B cell (primary cell): ENCODE measurements at regions not wholly inside any gene's neighbourhood (a gene's known extent, or its start where the extent isn't known, plus 50 kb on each side); places are given as distances from the start of the nearest gene placed in this dataset.

ENCODE experiments used
- ATAC-seq: fragments of 200-7000 bp; cut with Tn5 transposase; one replicate; pipeline ENCODE4 v1.10.0; 2021; ENCODE audit warnings: low read depth, mild to moderate bottlenecking, moderate number of reproducible peaks, moderate library complexity
- CTCF ChIA-PET: fragments of 350-600 bp; sonication (Branson Sonifier 250); formaldehyde crosslinking; loops from one replicate; lab custom pipeline; 2021; ENCODE audit warnings: antibody characterized with exemption, inconsistent platforms; lab: Charles Lee
- POLR2A ChIA-PET: fragments of 350-600 bp; sonication (Branson Sonifier 250); formaldehyde crosslinking; loops from one replicate; lab custom pipeline; 2021; ENCODE audit warnings: antibody characterized with exemption; lab: Charles Lee
- DNase-seq: peaks from one replicate; pipeline ENCODE4 v3.0.0; 2013
- H2AFZ ChIP-seq: 2 replicates; pipeline ENCODE4 v1.6.1; 2012; ENCODE audit warnings: mild to moderate bottlenecking, low read depth, low read length; ENCODE audit not compliant: insufficient read depth, poor library complexity, severe bottlenecking
- H3K27ac ChIP-seq, 2 donors: 1 replicate in 1 of 2; 2 replicates in 1 of 2; pipeline ENCODE4 v1.5.1; 2012 to 2013; ENCODE audit warnings: low read length in 2 of 2, mild to moderate bottlenecking in 2 of 2, moderate library complexity in 1 of 2
- H3K27me3 ChIP-seq, 4 experiments: fragments of 200-600 bp in 1 of 4; sonication (generic) in 1 of 4; replicated peaks in 1 of 4; 1 replicate in 2 of 4; 2 replicates in 2 of 4; pipeline versions ENCODE4 v1.6.1 to v1.7.0; 2013 to 2016; ENCODE audit warnings: low read length in 3 of 4, mild to moderate bottlenecking in 2 of 4, mixed read lengths in 1 of 4, moderate library complexity in 1 of 4; ENCODE audit not compliant: insufficient read depth in 4 of 4, control insufficient read depth in 3 of 4; ENCODE audit errors: control extremely low read depth in 1 of 4
- H3K36me3 ChIP-seq, 2 experiments: replicated peaks in 1 of 2; 1 replicate in 1 of 2; 2 replicates in 1 of 2; pipeline versions ENCODE4 v1.6.1 to v1.7.1; 2013; ENCODE audit warnings: low read length in 1 of 2; ENCODE audit not compliant: insufficient read depth in 2 of 2, control insufficient read depth in 1 of 2; ENCODE audit errors: control extremely low read depth in 1 of 2, extremely low read depth in 1 of 2
- H3K4me1 ChIP-seq, 2 donors: fragments of 200-600 bp in 1 of 2; sonication (generic) in 1 of 2; 1 replicate in 1 of 2; 2 replicates in 1 of 2; pipeline versions ENCODE4 v1.5.1 to v1.6.1; 2013 to 2017; ENCODE audit warnings: low read length in 2 of 2; ENCODE audit not compliant: control insufficient read depth in 2 of 2, insufficient read depth in 2 of 2
- H3K4me2 ChIP-seq: replicated peaks from 2 replicates; pipeline ENCODE3; 2012; ENCODE audit warnings: mild to moderate bottlenecking, low read depth, low read length; ENCODE audit not compliant: poor library complexity, severe bottlenecking
- H3K4me3 ChIP-seq, 5 experiments: fragments of 200-600 bp in 1 of 5; sonication (generic) in 1 of 5; 1 replicate in 3 of 5; 2 replicates in 2 of 5; pipeline versions ENCODE4 v1.5.1 to v1.7.0; 2011 to 2016; ENCODE audit warnings: low read length in 4 of 5, mild to moderate bottlenecking in 4 of 5, low read depth in 2 of 5, control low read depth in 1 of 5, moderate library complexity in 1 of 5; ENCODE audit not compliant: insufficient read depth in 1 of 5; ENCODE audit errors: control extremely low read depth in 1 of 5, extremely low read depth in 1 of 5
- H3K79me2 ChIP-seq: fragments of 200-600 bp; sonication (generic); one replicate; pipeline ENCODE4 v1.6.0; 2016; ENCODE audit warnings: low read length; ENCODE audit not compliant: control insufficient read depth, insufficient read depth
- H3K9ac ChIP-seq: fragments of 200-600 bp; sonication (generic); 2 replicates; pipeline ENCODE4 v1.6.1; 2017; ENCODE audit warnings: mild to moderate bottlenecking, low read length, moderate library complexity
- H3K9me3 ChIP-seq, 3 donors: one replicate each; pipeline versions ENCODE4 v1.6.1 to v1.7.1; 2013; ENCODE audit warnings: low read length in 2 of 3; ENCODE audit not compliant: control insufficient read depth in 2 of 3, insufficient read depth in 1 of 3; ENCODE audit errors: control extremely low read depth in 1 of 3
- H4K20me1 ChIP-seq: 2 replicates; pipeline ENCODE4 v1.6.0; 2012; ENCODE audit warnings: mild to moderate bottlenecking, low read length; ENCODE audit not compliant: insufficient read depth, control insufficient read depth, poor library complexity, severe bottlenecking
- H3K27ac Mint-ChIP-seq: one replicate; pipeline ENCODE4 v1.8.0; 2021; ENCODE audit warnings: mixed read lengths
- H3K27me3 Mint-ChIP-seq: one replicate; pipeline ENCODE4 v1.8.0; 2021; ENCODE audit warnings: mixed read lengths
- H3K4me1 Mint-ChIP-seq: one replicate; pipeline ENCODE4 v1.8.0; 2021; ENCODE audit warnings: mixed read lengths
- H3K4me3 Mint-ChIP-seq: one replicate; pipeline ENCODE4 v1.8.0; 2021; ENCODE audit warnings: mixed read lengths
- H3K9me3 Mint-ChIP-seq: one replicate; pipeline ENCODE4 v1.8.0; 2022; ENCODE audit warnings: mixed read lengths; ENCODE audit not compliant: insufficient read depth
- CTCF ChIP-seq: fragments of 200-600 bp; IDR thresholded peaks from one replicate; pipeline ENCODE4 v1.8.0; 2022; ENCODE audit warnings: antibody characterized with exemption, mild to moderate bottlenecking
- EZH2 ChIP-seq: IDR thresholded peaks from 2 replicates; pipeline ENCODE4 v1.6.1; 2012; ENCODE audit warnings: borderline replicate concordance, low read depth, mild to moderate bottlenecking, moderate library complexity, low read length; ENCODE audit not compliant: insufficient read depth, poor library complexity, severe bottlenecking
- WGBS: methylation state at CpG from one replicate; pipeline ENCODE4 v1.1.5; 2013; ENCODE audit warnings: missing lambda C conversion rate; ENCODE audit not compliant: insufficient coverage; 5-methylcytosine and 5-hydroxymethylcytosine counted together
- intact Hi-C: fragments of 100-400 bp; cut with micrococcal nuclease; formaldehyde crosslinking; loops from one replicate; pipeline ENCODE4 v1.10.0; 2022

- DNase-seq (no peak), ATAC-seq (no peak)
- TF ChIP-seq CTCF (no peak), EZH2 (no peak)
- no peaks in the 10 kb centered on the region for H3K9me3 Mint-ChIP-seq
- H3K27ac ChIP-seq: no peak overlapping the region
- H3K27me3 ChIP-seq: no peaks in the 10 kb centered on the region
- H3K4me3 ChIP-seq: no peak overlapping the region
- peaks cover 16% of the 10 kb centered on the region for H3K27me3 Mint-ChIP-seq
- no peaks in the 10 kb centered on the region for H3K79me2 ChIP-seq
- intact Hi-C loops: loop anchor here (1.0 kb wide), 1 partner anchor 145 kb away; no protein-coding TSS in a partner anchor
- H3K4me1 Mint-ChIP-seq: peaks cover 5% of the 10 kb centered on the region
- WGBS: 41% methylated on average over 3 of the region's 6 CpGs
- no peak overlapping the region for H3K4me2 ChIP-seq
- H3K36me3 ChIP-seq: no peaks in the 10 kb centered on the region
- H3K4me1 ChIP-seq: peaks cover 0 to 3% of the 10 kb centered on the region in 2 donors
- ChIA-PET CTCF (interaction anchor here (0.6 to 2.8 kb wide), 25 partner anchors 9 to 691 kb away, joined by 3 to 21 read pairs (median 4); no protein-coding TSS in a partner anchor), POLR2A (no interaction called here)
- no peak overlapping the region for H3K4me3 Mint-ChIP-seq
- H3K27ac Mint-ChIP-seq: no peak overlapping the region
- H4K20me1 ChIP-seq: no peaks in the 10 kb centered on the region
- no peak overlapping the region for H3K9ac ChIP-seq
- no peak overlapping the region for H2AFZ ChIP-seq
- no peaks in the 10 kb centered on the region for H3K9me3 ChIP-seq
These were observed 52.8 kb upstream of the CLMP start for GRCh38 chr11:123247813-123248379.

- Histone ChIP-seq H3K9me3 (no peaks in the 10 kb centered on the region), H2AFZ (peak overlapping the region; percentile 69), H3K9ac (no peak overlapping the region), H3K4me1 (peaks cover 0 to 3% of the 10 kb centered on the region in 2 donors), H3K4me2 (no peak overlapping the region), H3K4me3 (no peak overlapping the region), H3K36me3 (no peaks in the 10 kb centered on the region), H3K27me3 (no peaks in the 10 kb centered on the region), H3K79me2 (no peaks in the 10 kb centered on the region), H3K27ac (no peak overlapping the region), H4K20me1 (no peaks in the 10 kb centered on the region)
- intact Hi-C loops: loop anchor here (1.0 kb wide), 1 partner anchor 144 kb away; no protein-coding TSS in a partner anchor
- WGBS: no CpG with 5 or more reads among the region's 3 CpGs
- H3K4me3 Mint-ChIP-seq: no peak overlapping the region
- peaks cover 16% of the 10 kb centered on the region for H3K27me3 Mint-ChIP-seq
- H3K9me3 Mint-ChIP-seq: no peaks in the 10 kb centered on the region
- H3K27ac Mint-ChIP-seq: no peak overlapping the region
- ATAC-seq (no peak), DNase-seq (no peak)
- ChIA-PET POLR2A (no interaction called here), CTCF (interaction anchor here (0.6 to 2.8 kb wide), 27 partner anchors 9 to 691 kb away, joined by 3 to 21 read pairs (median 4); no protein-coding TSS in a partner anchor)
- TF ChIP-seq CTCF (peak; percentile 43), EZH2 (no peak)
- H3K4me1 Mint-ChIP-seq: peaks cover 5% of the 10 kb centered on the region
These were observed 52.4 kb upstream of the CLMP start for GRCh38 chr11:123247496-123247799.
